Stimulated activated CD8-positive, alpha-beta memory T cell treated with anti-CD3 and anti-CD28 coated beads, Interleukin-7, amount 100 ng/mL, for 1 hour (primary cell): ENCODE measurements at regions not wholly inside any gene's neighbourhood (a gene's known extent, or its start where the extent isn't known, plus 50 kb on each side); places are given as distances from the start of the nearest gene placed in this dataset.

Experiments
- DNase-seq, 2 donors: peaks; one replicate each; pipeline ENCODE4 v3.0.0-alpha.2; 2020; ENCODE audit warnings: low read depth in 2 of 2

DNA sequence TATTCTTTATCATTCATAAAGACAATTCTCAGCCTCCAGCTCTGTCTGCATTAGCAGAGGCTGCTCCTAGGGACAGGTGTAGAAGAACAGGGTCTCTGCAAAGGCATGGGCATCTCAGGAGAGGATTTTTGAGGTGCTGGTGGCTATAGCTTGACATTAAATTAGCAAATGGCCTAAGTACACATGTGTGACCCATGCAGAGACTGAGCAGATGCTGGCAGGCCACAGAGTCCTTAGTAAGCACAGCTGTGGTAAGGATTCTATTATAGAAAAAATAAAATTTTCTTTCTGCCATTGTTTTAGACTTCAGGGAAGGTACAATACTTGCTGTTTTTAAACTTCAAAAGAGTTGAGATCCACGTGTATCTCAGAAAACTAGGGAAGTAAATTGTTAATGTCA, 177.5 kb upstream of the DUSP10 start:
- no peak for DNase-seq

DNA sequence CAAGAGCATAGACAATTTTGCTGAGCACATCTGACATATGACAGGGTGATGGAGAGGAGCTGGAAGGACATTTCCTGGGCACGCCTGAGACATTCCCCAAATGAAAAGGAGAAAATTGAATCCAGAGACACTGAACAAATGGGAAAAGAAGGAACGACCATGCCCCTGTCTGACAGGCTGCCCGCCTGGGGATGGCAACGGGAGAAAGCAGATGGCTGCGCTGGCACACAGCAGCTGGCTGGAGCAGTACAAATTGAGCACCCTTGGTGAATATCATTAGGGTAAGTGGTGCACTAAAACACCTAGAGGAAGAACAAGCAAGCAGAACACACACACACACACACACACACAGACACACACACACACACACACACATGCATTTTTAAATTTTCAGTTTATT, 174.3 kb upstream of the DUSP10 start:
- DNase-seq: no peak

DNA sequence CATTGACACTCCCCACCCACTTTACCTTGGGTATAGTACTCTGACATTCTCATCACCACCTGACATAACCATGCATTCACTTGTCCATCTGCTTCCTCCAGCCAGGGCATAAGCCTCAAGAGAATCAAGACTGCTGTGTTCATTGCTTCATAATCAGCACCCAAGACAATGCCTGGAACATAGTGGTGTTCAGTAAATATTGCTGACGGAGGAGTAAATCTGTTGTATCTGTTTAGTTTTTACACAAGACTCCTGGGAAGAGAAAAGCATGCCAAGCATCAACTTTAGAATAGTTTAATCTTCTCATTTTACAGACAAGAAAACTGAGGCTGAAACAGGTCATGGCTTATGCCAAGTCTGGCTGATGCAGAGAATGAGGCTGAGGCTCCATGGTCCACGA, 173.9 kb upstream of the DUSP10 start:
- no peak for DNase-seq

DNA sequence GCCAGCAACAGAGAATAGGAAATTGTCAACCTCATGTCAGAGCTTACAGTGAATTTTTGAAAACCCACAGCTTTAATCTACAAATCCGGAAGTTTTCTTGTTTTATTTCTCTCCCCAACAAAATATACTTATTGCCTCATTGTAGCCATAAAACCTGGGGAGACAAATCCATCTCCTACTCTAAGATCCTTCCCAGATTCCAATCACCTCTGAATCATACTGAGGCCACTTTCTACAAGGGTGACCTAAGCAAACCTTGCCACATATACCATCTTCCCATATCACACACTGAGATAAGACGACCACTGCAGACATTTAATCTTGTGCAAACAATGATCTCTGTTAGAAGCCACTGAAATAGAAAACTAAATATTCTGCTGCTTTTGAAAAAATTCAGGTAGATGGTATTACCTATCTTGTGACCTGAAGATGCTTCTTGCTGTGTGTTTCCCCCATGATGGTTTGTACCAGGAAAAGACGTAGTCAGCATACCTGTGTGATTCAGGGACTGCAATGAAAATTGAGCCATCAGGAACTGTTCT, 171.5 kb upstream of the DUSP10 start:
- DNase-seq: no peak

DNA sequence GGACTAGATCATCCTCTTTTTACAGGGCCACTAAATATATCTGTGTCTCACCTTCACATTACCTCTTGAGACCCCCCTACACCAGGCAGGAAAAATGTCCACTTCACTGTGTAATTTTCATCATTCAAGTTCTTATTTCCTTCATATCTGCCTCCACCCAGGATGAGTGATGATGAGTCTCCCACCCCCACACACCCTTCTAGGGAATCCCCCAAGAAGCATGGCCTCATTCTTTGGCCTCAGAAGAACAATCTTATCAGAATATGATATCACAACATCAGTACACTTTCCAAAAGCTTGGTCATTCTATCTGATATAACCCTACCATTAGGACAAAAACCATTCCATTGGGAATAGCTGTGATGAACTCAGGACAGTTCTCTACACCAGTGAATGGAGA, 170.3 kb upstream of the DUSP10 start:
- no peak for DNase-seq

DNA sequence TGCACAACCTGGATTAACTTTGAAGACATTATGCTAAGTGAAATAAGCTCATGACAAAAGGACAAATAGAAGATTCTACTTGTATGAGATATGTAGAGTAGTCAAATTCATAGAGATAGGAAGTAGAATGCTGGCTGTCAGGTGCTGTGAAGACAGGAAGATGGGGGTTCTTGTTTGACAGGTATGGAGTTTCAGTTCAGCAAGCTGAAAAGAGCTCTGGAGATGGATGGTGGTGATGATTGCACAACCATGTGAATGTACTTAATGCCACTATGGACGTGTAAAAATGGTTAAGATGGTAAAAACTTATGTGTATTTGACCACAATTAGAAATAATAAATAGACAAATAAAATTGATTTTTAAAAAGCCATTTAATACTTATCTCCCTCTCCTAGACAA, 169.8 kb upstream of the DUSP10 start:
- no peak for DNase-seq

DNA sequence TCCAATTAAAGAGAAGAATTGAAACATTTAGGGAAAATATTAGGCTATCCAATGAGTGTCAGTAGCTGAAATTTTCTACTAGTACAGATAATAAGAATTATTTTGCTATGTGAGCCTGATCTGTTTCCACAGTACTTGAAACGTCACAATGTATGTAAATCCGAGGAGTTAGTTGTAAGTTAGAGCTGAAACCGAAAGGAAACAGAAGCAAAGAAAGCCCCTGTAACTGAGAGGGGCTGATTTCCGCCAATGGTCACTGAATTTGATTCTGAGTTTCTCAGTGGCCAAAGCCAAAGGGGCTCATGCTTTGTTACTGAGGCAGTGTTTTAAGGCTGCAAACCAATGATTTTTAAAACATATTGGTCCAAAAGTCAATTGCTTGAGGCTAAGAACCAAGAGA, 168.3 kb upstream of the DUSP10 start:
- DNase-seq: no peak

DNA sequence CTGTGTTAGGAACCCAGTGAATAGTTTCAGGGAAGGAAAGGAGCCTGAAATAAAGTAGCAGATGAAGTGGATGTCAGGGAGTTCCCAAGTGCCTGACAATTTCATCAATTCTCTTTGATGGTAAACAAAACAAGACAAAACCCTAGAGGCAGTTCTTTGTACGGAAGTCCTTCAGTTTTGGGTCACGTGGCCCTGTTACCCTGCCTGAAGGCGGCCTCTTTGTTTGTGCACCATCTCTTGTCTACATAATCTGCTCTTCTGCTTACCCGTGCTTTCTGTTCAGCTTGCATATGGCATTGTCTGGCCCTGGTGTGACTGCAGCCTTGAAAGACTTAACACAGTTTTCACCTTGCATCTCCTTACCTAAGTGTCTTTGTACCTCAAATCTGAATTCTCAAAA, 166.7 kb upstream of the DUSP10 start:
- DNase-seq: no peak

DNA sequence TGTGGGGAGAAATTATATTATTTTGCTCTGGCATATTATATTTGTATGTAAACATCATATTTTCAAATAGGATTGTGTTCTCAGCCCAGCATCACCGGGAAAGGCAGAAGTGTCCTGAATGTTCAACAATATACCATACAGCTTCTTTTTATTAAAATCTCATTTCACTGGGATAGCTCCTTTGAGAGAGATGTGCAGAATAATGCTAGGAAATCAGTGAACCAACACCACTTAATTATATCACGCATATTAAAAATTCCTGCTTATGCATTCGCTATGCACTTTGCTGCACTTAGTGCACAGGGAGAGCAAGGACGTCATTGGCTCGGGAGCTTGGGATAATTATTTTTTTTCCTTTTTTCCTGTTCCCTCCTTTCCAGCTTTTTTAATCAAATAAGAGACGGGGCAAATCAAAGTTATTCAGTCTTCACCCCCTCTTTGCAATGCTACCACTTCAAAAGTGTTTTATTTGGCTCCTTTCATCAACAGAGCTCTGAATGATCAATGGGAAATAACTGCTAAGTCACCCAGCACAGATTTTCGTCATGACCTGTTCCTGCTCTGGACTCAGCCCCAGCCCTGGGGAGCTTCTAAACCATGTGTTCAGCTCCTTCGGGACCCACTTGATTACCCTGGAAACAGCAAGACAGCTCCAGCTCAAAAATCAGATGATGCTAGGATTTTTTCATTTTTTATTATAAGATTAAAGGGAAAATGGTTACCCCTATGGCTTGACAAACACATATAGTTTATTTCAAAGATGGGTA, 165.5 kb upstream of the DUSP10 start:
- DNase-seq: no peak

DNA sequence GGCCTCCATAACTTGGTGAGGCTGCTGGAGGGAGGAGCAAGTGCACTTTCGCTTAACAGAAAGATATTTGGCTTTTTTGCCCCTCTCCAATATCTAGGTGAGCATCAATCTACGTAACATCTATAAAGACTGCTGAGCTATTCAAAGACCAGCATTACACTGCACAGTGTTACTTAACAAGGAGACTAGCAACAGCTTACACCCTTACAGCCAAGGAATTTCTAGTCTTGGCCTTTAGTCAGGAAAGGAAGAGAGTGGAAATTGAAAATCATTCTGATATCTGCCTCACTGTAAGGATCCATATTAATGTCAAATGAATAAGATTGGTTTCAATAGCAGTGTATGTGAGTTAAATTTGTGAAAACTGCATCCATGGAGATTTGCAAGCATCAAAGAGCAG, 163.9 kb upstream of the DUSP10 start:
- no peak for DNase-seq

DNA sequence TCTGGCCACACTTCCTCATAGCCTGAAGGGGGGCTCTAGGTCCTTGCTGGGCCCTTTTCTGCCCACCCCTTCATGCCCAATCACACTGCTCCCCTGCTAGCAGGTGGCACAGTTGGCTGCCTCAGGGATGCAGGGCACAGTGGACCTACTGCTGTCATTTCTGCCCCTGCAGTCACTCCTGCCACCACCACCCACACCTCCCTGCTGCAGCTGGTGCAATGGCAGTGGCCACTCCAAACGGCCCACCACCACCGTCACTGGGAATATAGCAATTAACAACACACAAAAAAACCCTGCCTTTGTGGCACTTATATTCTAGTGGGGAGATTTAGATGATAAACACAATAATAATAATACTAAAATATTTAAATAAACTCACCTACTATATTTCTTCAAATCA, 162.4 kb upstream of the DUSP10 start:
- no peak for DNase-seq

DNA sequence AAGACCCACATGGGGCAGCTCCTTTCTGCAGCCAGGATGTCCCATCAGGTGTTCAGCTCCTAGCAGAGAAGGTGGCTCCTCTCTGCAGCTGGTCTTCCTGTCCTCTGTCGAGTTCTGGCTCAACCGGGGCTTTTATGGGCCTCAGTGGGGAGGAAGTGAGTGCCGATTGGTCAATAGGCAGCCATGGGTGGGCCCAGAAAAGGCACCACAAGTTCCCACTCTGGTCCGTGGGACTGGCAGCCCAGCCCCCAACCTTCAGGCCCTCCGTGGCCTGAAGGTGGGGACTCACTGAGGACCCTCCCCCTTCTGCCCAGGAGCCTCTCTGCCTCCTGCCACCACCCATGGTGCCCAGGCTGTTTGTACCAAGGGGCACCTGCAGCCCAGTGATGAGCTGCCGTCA, 161.7 kb upstream of the DUSP10 start:
- no peak for DNase-seq

DNA sequence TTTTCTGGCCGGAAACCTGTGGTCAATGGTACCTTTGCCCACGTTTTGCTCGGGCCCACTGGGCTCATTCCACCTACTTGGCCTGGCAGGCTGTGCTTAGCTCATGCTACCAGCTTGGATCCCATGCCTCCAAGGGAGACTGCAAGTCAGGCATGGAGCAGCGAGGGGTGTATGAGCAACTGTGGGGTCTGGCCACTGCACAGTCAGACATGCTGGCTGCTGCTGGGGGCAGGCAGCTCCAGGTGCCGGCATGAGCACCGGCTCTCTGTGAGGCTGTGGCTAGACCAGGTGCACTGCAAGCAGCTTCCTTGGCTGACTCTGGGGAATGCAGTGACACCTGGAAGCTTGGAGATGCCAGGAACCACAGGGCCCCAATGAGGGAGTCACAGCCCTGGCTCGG, 161.1 kb upstream of the DUSP10 start:
- no peak for DNase-seq

DNA sequence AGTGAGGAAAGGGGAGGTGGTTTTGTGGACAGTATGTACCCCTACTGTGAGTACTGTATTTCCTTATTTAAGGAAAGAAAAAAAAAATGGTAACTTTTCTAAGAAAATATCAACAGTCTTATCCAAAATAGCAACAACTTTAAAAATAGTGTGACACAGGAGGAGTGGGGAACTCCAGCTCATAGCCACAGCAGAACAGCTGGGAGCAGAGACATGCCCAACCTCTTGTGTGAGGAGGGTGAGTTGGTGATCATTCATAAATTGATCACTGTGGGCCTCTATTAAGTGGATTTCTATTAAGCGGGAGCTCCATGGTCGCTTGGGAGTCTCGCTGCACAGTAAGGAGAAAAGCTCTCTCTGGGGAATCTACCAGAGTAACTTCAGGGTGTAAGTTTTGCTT, 158.8 kb upstream of the DUSP10 start:
- DNase-seq: no peak

DNA sequence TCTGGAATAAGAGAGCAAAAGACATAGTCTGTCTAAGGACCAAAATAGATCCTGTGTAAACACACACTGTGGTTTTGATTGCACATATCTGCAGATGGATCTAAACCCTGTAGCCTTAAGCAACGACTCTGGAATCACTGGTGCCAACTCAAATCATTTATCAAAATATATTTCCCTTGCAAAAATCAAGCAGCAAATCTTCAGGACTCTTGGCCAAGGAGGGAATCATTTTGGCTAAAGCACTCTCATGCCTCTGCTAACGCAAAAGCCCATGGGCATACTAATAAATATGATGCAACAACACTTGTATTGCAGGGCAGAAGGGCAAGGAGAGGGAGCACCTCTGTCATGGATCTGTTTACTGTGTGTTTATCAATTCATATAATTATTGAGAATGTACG, 155.4 kb upstream of the DUSP10 start:
- DNase-seq: no peak

DNA sequence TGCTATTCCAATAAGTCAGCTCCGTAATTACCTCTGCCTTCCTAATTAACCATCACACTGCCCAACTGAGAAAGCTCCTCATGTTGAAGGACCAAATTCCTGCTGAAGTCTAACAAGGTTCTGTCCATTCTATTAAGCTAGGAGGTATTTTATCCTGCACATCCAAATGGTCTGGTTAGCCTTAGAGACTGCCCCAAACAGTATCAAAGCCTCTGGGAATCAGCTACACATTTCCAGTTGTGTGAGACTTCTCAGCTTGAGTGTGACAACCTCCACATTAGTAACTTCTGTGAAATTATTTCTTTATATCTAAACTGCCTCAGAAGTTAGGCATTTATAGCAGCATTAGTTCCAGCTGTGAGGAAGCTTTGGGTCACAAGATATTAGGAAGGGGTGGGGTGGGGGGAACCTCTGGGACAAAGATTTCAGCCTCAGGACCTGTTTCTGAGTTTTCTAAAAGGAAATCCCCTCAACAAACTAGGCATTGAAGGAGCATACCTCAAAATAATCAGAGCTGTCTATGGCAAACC, 150.5 kb upstream of the DUSP10 start:
- no peak for DNase-seq

DNA sequence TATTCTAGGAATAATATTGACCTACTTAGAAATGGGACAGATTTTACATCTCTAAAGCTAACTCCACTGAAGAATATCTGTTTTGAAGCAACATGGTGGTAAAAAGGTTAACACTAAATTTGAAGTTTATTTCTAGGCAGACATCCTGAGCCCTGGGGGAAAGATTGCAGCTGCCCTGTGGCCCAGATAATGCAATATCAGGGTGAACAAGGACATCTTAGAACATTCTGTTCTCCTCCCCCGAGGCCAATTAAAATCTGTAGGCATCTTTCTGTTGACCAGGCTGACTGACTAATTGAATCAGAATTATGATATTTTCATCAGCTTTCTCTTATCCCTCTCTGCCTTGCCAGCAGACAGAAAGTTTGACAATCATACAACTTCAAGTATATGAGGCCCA, 149.8 kb upstream of the DUSP10 start:
- no peak for DNase-seq

DNA sequence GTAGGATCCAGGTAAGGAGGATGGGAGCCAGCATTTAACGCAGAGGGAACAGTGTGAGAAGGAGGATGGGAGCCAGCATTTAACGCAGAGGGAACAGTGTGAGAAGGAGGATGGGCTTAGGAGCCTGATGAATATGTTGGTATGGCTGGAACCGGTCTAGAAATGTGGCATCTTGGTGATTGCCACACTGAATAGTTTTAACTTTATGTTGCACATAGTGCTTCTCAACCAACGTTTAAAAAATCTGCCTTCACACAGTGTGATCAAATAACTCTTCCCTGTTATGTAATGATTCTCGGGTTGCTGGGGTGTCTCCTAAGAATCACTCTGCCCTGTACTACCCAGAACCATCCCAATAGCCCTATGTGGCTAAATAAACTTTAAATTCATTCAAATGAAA, 146.9 kb upstream of the DUSP10 start:
- DNase-seq: no peak

DNA sequence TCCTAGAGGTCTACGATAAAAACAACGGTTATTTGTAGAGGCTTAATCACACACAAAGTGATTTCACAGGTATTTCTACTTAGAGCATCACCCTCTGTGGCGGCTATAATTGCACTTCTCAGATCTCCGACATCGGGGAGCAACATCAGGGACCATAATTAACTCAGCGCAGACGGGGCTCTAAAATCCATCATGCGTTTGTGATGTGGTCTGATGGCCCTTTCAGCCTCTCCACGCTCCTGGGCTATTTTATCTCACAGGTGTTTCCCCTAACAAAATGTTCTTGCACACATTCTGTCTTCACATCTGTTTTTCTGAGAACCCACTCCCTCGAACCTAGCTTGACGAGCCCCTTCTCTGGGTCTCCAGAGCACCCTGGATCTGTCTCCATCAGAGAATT, 146.3 kb upstream of the DUSP10 start:
- DNase-seq: no peak

DNA sequence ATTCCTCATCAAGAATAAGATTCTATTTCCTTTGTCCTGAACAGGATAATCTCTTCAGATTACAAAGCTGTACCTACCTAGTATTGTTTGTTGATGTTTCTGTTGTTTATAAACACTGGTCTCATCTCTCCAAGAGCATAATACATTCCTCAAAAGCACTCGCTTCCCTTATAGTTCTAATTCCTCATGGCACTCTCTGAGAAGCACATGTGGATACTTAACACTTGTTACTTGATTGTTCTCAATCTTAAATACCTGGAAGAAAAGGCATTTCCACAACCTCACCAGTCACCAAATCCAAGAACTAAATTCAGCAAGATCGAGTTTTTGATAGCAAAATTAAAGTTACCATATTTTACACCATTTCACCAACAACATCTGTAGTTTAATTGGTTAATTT, 145.9 kb upstream of the DUSP10 start:
- DNase-seq: no peak

DNA sequence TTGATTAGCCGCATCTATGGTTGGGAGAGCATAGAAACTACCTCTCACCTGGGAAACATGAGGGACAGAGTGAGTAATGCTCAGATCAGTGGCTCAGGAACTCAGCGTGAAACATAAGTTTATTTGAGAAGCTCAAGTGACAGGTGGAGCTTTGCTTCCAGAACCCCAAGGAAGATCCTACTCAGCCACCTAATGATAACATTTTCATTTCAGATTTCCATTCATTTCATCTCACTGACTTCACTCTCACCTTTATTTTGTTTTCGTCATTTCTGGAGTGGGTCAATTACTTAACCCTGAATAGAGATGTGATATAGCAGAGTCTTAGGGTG, 145.5 kb upstream of the DUSP10 start:
- no peak for DNase-seq

DNA sequence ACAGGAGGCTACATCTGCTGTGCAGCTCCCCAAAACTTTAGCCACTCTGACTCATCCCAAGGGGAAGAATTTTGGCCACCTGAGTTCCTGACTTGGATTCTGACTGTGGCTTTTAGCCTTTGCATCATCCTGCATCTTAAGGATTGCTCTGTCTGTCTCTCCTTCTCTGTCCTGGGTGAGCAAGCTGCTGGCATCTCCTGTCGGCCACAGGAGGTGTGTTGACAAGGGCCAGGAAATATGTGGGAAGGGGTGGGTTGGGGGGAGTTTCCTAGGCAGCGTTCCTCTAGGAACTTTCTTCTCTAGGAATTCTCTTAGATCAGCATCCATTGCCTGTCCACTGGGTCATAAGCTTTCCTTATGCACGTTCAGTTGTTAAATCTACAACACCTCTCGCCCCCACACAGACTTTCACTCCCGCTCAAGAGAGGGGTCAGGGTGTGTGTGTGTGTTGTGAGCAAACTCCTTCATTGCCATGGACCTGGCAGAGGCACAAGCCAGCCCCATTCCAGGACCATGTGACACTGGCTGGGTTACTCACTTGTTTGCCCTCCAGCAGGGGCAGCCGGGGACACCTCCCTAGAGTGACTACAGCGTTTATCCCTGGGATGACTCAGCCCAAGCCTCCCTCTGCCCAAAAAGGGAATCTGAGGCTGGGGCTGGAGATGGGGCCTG, 145.0 kb upstream of the DUSP10 start:
- DNase-seq: no peak

DNA sequence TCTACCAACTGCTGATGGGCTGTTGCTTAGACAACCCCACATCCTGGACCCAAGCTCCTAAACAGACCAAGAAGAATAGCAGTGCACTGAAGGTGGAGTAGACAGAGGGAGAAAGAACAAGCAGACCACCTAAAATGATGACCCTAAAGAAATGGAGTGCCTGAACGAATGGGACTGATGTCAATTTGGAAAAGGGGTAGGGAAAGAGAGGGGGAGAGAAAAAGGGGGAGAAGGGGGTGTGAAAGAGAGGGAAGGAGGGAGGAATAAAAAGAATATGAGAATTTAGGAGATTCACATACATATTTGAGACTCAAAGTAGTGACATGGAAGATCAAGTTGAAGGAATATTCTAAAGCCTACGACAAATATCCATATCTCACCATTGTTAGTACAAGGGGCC, 144.4 kb upstream of the DUSP10 start:
- no peak for DNase-seq
